ENCODE measurements at regions not wholly inside any gene's neighbourhood (a gene's known extent, or its start where the extent isn't known, plus 50 kb on each side); places are given as distances from the start of the nearest gene placed in this dataset.
A peak's percentile ranks its signal among the peaks of the same experiment; 100 is the strongest.

DNA sequence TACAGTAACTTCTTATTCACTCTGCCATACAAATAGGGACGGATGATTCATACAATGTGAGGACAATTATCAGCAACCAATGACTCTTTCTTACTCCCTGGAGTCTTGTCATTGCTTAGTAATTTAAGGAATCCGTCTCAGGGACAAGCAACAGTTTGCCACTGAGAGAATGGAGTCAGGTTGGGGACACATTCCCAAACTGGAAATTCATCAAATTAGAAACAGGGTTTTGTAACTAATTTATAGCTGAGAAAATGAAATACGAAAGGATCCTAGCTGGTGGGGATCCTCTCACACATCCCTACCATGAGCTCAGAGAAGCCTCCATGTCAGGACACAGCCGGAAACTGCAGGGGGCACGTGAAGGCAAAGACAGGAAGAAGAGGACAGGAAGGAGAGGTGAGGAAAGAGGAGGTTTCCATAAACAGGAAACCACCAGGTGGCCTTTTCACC, 50.4 kb upstream of the KDR start:
- DNase-seq (ENCODE audit: low read depth), result peak; percentile 50

DNA sequence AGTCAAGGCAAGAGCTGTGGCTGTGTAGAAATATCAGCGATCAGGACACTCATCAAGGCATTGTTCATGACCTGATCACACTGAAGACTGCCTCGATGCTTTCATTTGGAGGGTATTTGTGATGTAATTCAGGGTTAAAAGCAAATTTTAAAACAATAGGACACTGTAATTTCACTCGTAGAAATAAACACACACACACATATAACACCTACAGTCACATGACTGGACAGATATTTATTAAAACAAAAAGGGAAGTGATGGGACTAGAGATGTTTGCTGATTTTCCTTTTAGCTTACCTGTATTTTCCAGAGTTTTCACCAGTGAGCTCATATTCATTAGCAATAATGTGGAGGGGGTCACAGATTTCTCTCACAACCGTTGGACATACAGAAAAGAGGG, 51.1 kb upstream of the KDR start:
- DNase-seq (ENCODE audit: low read depth), result no peak

DNA sequence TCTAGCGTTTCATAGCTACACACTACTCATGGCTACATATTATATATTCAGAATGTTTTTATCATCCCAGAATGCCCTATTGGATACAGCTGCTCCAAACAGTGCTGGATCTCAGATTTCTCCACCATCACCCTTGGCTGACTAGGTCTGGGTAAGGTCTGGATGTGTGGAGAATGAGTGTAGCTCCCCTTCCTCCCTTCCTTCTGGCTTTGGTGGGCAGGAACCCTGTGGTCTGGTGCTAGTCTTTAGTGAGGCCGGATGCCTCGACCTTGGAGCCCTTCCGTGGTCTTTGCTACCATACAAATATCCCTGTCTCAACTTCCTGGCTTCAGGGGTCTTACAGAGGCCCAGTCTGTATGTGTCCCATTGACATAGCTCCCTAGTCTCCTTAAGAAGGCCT, 52.1 kb upstream of the KDR start:
- DNase-seq (ENCODE audit: low read depth), result no peak

DNA sequence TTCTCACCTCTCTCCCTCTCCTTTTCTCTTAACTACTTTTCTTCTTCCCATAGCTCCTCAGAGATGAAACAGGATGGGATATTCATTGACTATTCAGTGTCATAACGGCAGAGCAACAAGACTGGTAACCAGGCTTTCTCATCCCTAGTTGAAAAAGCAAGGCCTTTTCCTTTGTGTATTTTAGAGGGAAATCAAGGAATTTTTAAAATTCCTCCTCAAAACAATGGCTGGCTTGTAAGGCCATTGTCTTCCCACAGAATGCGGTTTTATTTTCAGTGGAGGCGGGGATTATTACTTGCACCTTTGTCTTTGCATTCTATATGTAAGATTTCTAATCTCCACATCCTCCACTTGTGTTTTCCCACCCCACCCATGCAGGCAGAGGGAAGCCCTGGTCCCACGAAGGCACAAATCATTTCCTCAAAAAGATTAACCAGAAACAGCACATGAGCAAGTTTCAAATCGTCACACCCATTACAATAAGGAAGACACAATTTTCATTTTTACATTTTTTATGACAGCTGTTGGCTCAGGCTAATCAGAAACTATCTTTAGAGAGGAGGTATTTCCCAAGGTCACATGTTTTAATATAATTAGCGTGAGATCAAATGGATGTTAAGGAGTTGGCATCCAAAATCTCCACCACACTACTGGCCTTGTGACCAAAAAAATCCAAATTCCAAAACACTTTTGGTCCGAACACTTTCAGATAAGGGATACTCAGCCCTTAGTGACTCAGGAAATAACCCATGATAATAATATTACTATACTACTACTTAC, 53.0 kb upstream of the KDR start:
- DNase-seq (ENCODE audit: low read depth), result no peak

DNA sequence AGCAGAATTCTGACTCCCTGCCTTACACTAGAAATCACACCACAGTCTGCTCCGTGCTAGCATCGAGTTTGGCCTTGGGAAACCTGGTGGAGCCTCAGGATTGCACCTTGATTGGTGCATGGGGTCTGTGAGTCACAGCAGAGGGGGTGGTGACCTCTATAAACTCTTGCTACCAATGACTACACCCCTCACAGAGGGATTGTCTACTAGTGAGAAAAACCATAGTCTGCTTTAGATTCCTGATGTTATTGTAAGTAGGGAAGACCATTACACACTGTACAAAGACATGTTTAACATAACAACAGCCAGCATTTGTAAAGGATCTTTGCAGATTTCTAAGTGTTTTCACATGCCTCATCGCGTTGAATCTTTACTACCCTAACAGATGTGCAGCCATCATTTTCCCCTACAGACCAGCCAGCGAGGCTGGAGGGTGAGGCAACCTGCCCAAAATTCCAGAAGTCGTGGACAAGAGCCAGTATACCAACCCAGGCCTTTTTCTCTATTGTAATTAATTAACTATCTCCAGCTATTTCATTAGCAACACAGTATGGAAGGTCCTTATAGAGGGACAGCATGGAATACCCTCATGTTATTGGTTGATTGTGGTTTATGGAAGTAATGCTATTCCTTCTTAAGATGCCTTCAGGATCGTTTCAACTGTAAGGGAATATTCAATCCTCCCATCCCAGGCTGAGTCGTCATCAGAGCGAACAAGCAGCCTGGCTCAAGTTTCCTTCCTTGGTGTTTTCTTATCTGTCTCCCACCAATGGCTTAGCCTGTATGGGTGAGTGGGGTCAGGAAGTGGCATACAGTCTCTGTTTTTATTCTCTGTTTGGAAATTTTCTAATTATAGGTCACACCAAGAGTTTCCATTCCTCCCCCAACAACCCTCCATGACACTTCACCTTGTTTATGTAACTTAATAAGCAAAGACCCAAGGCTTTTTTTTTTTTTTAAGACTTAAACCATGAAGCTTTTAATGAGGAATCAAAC, 55.9 kb upstream of the KDR start:
- no peak for DNase-seq (ENCODE audit: low read depth)

DNA sequence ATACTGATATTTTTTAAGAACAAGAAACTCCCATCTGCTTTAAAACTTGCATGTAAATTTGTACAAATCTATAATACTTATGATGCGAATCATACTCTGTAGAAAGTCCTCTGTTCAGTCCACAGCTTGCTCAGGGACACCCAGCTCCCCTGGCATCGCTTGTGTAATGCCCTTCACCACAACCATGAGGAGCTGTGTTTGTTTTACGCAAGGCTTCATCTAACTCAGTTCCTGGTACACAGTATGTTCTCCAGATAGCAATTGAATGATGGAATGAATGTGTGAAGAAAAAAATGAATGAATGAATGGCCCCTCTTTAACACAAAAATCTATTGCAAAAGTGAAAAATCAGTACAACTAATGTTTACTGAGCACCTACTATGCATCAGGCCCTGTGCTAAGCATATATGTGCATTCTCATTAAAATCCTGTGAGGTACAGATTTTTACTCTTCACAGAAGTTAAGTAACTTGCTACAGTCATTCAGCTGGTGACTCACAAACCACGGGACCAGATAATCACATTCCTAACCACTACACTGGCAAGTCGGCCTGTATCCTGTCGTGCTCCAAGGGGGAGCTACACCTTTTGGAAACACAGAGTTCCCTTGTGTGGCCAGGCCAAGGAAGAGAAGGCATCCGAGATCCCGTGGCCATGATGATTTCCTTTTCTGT, 58.7 kb upstream of the KDR start:
- peak; percentile 71 for DNase-seq (ENCODE audit: low read depth)

DNA sequence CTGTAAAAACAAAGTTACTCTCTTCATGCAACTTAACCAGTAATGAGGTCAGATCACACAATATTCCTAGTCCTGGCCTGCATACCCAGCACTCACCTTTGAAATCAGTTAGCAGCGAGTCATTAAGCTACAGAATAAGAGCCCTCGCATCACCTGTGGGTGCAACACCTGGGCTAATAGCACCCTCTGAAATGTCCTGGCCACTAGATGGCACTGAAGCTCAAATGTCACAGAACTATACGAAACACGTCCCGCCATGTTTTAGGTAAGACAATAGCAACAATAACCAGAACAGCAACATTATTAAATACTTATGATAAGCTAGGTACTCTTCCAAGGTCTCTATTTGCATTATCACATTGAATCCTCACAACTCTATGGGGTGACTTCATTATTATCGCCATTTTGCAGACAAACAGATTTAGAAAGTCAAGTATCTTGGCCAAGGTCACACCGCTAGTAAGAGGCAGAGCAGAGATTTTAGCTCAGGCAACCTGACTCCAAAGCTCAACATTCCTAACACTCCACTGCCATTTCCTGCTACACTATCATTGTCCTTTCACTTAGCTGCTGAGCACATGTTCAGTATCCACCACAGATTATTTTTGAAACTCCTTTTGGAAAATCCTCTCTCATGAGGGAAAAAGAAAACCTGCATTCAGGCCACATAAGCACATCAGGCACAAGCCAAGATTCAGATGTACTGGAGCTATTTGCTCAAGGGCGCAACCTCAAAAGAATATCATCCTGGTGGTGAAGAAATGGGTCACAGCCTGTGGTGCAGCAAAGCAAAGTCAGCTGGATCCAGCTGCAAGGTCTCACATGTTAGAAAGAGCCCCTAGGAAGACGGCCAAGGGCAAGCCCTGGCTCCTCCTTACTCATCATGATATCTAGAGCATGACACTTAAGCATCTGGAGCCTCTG, 59.5 kb upstream of the KDR start:
- no peak for DNase-seq (ENCODE audit: low read depth)

DNA sequence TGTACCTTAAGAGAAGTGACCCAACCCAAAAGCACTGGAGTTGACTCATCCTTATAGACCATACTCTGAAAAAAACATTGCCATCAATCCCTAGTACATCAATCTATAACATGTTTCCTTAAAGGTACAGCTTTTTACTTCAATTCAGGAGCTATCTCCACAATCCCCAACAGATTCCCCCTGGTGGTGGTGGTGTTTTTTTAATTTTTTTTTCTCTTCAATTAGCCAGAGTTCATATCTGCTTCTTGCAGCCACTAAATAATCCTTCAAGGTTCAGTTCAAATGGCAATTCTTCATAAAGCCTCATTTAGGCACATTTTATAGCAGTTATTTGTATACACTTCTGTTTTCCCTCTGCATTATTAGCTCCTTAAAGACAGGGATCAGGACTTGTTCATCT, 60.7 kb upstream of the KDR start:
- no peak for DNase-seq (ENCODE audit: low read depth)

DNA sequence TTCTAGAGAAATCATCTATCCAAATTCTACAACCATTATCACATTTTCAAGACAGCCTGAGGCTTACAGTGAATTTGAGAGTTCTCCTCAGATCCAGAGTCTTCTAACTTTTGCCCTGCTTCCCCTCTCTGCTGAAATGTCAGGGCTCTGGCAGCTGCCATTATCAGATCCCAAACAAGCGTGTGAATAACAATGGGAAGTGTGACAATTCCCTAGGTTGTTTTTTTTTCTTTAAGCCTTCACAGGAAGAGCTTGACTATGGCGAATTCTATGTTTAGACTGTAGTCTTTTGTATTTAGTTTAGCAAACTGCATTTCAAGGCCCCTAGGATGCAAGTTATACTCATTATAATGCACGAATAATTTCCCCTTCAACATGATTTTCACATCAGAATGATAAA, 61.3 kb upstream of the KDR start:
- no peak for DNase-seq (ENCODE audit: low read depth)

DNA sequence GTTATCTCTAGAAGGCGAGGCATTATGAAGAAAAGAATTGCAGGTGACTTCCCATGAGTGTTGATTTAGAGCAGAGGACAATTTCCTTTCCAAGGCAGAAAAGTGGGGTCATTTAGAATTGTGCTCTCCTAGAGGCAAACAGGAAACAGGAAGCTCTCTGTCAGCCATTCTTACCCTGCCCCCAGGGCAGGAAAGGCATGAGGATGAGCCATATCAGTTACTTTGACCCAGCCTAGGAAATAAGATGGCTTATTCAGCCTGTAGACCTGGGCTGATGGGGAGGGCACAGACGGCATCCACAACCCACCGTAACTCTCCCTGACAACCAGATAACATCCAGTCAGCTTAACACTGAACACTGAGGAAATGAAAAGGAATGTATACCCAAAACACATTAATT, 88.8 kb upstream of the KDR start:
- DNase-seq (ENCODE audit: low read depth), result no peak

DNA sequence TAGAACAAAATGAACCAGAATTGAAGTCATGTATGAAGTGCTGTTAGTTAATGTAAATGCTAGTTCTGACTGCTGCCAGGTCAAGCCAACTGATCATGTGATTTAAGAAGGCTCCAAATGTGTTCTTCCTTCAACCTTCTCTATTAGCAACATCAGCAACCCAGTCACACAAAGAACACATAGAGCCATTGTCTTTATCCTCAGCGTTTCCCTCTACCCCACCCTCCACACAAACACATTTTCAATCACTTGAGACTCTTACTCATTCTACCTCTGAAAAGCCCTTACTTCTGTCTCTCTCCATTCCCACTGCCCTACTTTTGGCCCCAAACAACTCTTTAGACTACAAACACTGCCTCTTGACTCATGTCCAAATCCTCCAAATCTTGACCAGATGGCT, 89.7 kb upstream of the KDR start:
- no peak for DNase-seq (ENCODE audit: low read depth)

DNA sequence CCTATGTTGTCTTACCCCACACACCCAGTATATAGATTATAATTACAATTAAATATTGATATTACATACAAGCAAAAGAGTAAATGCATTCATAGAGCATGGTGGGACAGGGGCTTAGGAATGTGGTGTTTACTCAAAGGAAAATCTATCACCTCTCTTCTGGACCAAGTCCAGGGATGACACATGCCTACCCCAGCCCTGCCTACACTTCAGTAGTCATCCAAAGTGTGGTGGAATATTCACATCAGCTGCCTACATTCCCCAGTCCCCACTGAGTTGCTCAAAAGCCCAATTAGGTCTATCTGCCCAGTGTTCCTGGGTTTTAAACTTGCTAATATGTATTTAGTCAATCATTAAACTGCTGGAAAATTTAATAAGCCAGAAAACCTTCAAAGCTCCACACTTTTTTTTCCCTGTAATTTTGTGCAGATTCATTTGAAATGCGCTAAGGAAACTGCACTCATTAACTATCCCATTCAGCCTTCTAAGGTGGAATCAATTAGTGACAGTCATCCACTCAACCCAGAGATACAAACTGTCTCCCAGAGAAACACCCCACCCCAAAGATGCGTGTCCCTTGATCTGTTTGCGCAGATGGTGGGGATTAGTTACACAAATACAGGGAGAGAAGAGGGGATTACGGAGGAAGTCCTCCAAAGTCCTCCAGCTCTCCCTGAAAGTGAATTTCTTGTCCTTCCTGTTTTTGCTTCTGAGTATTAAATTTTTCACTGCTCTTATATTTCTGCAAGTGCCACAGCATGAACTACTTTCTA, 91.7 kb upstream of the KDR start:
- DNase-seq (ENCODE audit: low read depth), result no peak

DNA sequence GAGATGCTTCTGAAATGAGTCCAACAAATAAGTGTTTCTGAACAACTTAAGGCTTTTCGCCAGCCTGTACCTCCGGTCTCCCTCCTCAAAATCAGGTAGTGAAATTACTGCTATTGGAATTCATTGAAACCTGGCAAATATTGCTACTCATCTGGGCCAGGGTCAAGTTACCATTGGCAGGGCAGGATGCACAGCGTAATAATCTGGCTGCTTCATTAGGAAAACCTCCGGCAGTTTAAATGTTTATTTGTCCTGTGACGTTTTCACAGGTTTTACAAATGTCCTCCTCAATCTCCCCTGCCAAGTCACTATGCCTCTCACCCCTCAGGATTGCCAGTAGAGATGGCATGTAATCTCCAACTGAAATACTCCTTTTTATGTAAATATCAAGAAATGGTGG, 92.6 kb upstream of the KDR start:
- DNase-seq (ENCODE audit: low read depth), result no peak

DNA sequence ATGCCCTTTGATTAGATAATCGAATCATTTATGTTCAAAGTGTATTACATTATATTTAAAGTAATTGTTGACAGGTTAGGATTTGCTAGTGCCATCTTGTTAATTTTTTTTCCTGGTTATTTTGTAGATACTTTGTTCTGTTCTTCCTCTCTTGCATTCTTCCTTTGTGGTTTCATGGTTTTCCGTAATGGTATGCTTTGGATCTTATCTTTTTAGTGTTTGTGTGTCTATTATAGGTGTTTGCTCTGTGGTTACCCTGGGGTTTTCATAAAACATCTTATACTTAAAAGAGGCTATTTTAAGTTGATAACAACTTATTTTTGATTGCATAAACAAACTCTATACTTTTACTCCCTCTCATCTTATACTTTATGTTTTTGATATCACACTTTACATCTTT, 108.2 kb upstream of the SRD5A3 start:
- no peak for DNase-seq (ENCODE audit: low read depth)

DNA sequence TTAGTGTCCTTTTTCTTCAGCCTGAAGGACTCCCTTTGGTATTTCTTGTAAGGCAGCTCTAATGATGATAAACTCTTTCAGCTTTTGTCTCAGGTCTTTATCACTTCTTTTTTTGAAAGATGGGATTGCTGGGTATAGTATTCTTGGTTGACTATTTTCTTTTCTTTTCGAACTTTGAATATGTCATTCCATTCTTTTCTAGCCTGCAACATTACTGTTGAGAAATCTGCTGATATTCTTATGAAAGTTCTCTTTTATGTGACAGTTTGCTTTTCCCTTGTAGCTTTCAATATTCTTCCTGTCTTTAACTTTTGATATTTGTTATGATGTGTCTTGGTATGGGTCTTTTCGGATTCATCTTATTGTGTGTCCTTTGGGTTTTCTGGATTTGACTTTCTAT, 107.6 kb upstream of the SRD5A3 start:
- DNase-seq (ENCODE audit: low read depth), result no peak

DNA sequence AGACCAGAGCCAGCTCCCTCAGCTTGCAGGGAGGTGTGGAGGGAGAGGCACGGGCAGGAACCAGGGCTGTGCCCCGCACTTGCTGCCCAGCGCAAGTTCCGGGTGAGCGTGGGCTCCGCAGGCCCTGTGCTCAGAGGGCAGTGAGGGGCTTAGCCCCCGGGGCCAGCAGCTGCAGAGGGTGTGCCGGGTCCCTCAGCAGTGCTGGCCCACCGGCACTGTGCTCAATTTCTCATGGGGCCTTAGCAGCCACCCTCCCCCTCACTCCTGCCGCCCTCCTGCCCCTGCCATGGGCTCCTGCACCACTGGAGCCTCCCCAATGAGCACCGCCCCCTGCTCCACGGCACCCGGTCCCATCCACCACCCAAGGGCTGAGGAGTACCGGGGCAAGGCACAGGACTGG, 104.6 kb upstream of the SRD5A3 start:
- DNase-seq (ENCODE audit: low read depth), result no peak

DNA sequence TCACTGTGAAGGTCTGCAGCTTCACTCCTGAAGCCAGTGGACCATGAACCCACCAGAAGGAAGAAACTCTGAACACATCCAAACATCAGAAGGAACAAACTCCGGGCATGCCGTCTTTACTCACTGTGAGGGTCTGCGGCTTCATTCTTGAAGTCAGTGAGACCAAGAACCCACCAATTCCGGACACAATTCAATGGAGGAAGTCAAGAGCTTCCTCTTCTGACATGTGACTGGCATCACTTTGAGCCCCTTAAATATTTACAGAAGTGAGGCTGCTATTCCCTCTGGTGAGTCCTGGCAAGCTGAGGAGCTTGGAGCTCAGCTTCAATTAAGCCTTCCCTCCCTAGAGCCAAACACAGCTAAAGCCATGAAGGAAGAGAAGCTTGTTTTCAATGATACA, 103.5 kb upstream of the SRD5A3 start:
- DNase-seq (ENCODE audit: low read depth), result no peak

DNA sequence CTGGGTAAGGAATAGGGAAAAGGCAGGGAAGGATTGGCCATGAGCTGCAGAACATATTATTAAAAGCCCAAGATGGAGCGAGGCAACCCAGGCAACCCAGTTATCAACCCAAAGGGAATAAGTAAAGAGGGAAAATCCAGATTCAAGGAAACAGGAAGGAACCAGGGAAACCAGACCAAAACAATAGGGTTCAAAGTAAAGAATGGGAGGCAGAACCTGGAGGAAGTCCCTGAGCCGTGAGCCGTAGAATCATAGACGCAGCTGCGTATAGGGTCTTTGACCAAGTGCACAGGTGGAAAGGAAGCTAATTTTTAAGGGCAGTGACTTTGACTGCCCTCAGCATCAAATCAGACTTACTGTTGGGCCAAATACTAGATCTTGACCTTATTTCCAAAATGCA, 98.5 kb upstream of the SRD5A3 start:
- no peak for DNase-seq (ENCODE audit: low read depth)

DNA sequence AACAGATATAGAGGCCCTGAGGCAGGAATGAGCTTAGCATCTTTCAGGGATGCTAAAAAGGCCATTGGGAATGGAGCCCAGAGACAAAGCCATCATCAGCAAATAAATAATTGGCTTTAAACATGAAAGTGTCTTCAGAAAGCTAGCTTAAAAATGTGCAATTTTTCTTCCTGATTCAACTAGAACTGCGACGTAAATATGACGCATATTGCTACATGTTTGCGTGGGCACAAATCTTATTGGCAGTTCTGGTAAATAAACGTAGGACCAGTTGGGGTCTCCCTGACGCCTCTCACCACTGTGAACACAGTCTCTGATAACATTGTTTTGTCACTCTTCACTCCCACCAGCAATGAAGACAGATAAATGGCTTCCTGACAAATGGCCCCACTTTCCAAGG, 97.3 kb upstream of the SRD5A3 start:
- DNase-seq (ENCODE audit: low read depth), result peak; percentile 7

DNA sequence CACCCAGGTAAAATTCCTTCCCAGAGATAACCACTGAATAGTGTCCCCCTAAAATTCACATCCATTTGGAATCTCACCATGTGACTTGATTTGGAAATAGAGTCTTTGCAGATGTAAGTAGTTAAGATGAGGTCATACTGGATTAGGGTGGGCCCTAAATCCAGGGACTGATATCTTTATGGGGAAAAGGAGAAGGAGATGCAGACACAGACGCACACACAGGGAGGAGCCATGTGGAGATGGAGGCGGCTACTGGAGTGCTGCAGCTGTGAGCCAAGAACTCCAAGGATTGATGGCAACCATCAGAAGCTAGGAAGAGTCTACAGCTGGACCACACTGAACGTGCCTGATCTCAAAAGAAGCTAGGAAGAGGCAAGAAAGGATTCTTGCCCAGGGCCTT, 96.6 kb upstream of the SRD5A3 start:
- DNase-seq (ENCODE audit: low read depth), result no peak

DNA sequence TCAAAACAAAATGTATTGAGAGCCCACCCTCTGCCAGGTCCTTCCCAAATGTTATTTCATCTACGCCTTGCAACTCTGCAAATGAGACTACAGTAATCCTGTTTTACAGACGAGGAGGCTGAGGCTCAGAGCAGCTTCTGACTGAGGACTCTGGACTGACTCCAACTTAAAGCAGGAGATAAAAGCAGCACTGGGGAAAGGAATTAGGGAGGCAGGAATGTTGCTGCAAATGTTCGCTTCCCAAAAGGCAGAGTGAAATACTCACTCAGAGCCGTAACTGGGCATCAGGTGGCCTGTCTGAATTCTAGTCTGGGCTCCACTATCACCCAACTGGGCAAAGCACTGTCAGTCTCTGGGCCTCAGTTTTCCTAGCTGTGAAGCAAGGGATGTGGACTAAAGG, 94.7 kb upstream of the SRD5A3 start:
- DNase-seq (ENCODE audit: low read depth), result no peak

Measured in GM04504 (cell line).